ENCODE measurements at regions not wholly inside any gene's neighbourhood (a gene's known extent, or its start where the extent isn't known, plus 50 kb on each side); places are given as distances from the start of the nearest gene placed in this dataset.

DNA sequence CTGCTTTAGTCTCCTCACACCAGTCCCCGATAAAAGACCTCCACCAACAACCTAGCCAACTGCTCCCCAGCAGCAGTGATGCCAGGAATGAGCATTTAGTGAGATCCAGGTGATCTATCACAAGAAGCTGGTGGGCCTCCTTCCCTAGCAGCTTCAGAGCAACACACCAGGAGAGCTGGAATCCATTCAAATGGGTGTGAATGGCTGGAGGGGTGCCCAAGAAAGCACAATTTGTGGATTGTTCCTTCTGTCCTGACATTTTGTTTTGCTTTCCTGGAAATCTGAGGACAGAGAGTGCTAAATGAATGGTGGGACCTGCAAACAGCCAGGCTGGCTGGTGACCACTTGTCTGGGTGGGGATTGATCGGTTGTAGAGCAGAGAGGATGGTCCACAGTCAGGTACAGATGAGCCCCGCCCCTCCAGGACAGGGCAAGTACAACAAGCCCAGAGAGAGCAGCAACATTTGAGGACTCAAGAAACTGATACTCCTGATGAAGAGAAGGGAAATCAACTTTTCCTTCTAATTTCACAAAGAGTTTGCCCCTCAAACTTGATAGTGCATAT is 316.8 kb downstream of the VPS13C start:
- no peak for DNase-seq (ENCODE audit: low read depth)
- TF ChIP-seq, protein P1, sequence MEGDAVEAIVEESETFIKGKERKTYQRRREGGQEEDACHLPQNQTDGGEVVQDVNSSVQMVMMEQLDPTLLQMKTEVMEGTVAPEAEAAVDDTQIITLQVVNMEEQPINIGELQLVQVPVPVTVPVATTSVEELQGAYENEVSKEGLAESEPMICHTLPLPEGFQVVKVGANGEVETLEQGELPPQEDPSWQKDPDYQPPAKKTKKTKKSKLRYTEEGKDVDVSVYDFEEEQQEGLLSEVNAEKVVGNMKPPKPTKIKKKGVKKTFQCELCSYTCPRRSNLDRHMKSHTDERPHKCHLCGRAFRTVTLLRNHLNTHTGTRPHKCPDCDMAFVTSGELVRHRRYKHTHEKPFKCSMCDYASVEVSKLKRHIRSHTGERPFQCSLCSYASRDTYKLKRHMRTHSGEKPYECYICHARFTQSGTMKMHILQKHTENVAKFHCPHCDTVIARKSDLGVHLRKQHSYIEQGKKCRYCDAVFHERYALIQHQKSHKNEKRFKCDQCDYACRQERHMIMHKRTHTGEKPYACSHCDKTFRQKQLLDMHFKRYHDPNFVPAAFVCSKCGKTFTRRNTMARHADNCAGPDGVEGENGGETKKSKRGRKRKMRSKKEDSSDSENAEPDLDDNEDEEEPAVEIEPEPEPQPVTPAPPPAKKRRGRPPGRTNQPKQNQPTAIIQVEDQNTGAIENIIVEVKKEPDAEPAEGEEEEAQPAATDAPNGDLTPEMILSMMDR (conservative IDR thresholded peaks at IDR 0.05; ENCODE audit: low read depth, low read length) = no peak
- no peak overlapping the region for H3K4me3 ChIP-seq (ENCODE audit: low read length)

DNA sequence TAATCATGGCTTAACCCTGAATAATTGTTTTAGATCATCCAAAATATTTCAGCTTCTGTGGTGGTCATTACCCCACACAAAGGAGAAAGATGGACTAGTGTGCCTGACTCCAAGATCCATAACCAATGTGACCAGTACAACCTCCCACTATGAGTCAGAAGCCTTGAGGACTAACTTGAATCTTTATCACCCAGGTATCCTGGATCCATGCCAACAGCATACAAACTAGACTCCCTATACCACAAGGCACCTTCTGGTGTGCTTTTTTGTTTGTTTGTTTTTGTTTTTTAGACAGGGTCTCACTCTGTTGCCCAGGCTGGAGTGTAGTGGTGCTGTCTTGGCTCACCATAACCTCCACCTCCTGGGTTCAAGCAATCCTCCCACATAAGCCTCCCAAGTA is 317.7 kb downstream of the VPS13C start:
- TF ChIP-seq, protein P1 (conservative IDR thresholded peaks at IDR 0.05; ENCODE audit: low read depth, low read length) = no peak
- no peak overlapping the region for H3K4me3 ChIP-seq (ENCODE audit: low read length)
- DNase-seq (ENCODE audit: low read depth) = no peak

DNA sequence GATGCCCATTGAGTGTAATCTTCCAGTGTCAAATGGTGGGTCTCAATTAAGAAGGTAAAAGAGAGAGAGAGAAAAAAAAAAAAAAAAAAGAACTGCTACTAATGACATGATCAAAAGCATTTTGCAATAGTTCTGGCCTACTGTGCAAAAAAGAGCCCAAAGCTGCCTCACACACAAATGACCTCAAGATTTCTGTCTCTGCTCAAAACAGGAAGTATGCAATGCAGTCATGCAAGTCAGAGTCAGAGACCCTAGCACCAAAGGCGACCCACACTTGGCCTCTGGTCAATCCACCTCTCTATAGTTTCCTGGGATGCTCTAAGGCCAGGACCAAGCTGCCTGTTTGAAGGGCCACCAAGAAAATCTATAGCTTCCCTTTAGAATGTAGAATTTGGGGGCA is 323.5 kb downstream of the VPS13C start:
- no peak overlapping the region for H3K4me3 ChIP-seq (ENCODE audit: low read length)
- TF ChIP-seq, protein P1 (conservative IDR thresholded peaks at IDR 0.05; ENCODE audit: low read depth, low read length) = no peak
- DNase-seq (ENCODE audit: low read depth) = no peak

DNA sequence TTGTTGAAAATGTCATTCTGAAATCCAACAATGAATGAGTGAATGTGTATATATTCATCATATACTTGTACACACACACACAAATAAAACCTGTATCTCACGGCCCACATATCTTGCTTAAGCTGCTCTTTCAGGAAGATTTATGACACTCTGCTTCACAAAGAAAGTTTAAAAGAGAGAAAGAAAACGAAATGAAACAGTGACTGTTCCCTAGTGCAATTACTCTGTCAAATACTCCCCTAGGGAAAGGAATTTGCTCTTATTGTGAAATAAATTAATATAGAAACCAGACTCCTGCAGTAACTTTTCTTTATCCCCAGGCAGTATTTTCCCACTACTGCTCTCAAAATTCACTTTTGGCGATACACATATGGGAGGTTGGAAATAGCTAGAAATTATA is 329.1 kb downstream of the VPS13C start:
- H3K4me3 ChIP-seq (ENCODE audit: low read length) = no peak overlapping the region
- DNase-seq (ENCODE audit: low read depth) = no peak
- TF ChIP-seq, protein P1 (conservative IDR thresholded peaks at IDR 0.05; ENCODE audit: low read depth, low read length) = no peak

DNA sequence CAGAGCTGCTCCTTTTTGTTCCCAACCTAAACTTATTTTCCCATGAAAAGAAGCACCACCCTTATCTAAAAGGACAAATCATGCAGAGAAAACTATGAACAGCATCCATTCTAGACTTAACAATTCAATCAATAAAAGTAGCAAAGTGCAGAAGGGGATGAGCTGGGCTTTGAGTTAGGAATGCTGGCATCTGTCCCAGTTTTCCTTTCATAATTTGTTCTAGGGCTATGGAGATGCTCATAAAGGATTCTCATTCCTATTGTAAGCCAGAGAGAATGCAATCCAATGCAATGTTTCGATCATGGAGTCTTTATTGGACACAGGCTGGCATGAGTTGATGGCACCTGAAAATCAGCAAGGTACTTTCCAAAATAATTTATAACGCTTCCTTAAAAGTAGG is 330.6 kb downstream of the VPS13C start:
- TF ChIP-seq, protein P1 (conservative IDR thresholded peaks at IDR 0.05; ENCODE audit: low read depth, low read length) = no peak
- no peak for DNase-seq (ENCODE audit: low read depth)
- no peak overlapping the region for H3K4me3 ChIP-seq (ENCODE audit: low read length)

DNA sequence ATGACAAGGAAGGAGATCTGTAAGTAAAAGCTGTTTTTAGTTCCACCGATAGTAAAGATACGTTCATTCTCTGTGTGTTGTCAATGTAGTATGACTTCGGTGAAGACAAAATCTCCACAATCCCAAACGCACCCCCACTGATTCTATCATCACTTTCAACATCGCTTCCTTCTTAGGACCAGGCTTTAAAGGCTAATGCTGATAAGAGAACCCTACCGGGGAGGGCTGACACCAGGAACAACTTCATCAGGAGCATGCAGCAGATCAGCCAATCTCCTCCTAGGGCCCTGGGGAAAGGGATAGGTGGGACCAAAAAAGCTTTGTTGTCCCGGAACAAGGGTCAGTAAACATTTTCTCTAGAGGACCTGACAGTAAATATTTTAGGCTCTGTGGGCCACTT is 334.1 kb downstream of the VPS13C start:
- no peak overlapping the region for H3K4me3 ChIP-seq (ENCODE audit: low read length)
- TF ChIP-seq, protein P1 (conservative IDR thresholded peaks at IDR 0.05; ENCODE audit: low read depth, low read length) = no peak
- DNase-seq (ENCODE audit: low read depth) = no peak

DNA sequence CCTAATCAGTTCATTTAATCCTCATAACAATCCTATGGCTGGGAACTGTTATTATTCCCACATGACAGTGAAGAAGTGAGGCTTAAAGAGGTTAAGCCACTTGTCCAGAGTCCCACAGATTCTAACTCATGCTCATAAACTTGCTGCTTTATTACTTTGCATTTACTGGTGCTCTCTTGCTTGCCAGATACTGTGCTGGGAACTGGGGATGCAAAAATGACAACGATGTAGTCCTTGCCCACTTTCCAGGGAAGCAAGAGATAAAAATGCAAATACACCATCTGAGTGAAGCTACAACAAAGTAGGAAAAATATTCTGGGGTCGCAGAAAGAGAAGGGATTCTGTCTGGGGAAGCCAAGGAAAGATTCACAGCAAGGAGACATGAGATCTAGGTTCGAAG is 335.0 kb downstream of the VPS13C start:
- no peak overlapping the region for H3K4me3 ChIP-seq (ENCODE audit: low read length)
- no peak for DNase-seq (ENCODE audit: low read depth)
- TF ChIP-seq, protein P1 (conservative IDR thresholded peaks at IDR 0.05; ENCODE audit: low read depth, low read length) = no peak
